HG02885 (cell line): ENCODE measurements at regions not wholly inside any gene's neighbourhood (a gene's known extent, or its start where the extent isn't known, plus 50 kb on each side); places are given as distances from the start of the nearest gene placed in this dataset.
"Not testable (repeated sequence)": the region's sequence is repeated elsewhere in the genome, so short reads cannot be mapped to it uniquely, and the experiment has no call there.

Experiments used
- ATAC-seq: cut with Tn5 transposase; IDR thresholded peaks from one replicate; pipeline ENCODE4 v1.9.1; 2021; ENCODE audit warnings: mild to moderate bottlenecking; ENCODE audit not compliant: unreplicated experiment, poor library complexity

DNA sequence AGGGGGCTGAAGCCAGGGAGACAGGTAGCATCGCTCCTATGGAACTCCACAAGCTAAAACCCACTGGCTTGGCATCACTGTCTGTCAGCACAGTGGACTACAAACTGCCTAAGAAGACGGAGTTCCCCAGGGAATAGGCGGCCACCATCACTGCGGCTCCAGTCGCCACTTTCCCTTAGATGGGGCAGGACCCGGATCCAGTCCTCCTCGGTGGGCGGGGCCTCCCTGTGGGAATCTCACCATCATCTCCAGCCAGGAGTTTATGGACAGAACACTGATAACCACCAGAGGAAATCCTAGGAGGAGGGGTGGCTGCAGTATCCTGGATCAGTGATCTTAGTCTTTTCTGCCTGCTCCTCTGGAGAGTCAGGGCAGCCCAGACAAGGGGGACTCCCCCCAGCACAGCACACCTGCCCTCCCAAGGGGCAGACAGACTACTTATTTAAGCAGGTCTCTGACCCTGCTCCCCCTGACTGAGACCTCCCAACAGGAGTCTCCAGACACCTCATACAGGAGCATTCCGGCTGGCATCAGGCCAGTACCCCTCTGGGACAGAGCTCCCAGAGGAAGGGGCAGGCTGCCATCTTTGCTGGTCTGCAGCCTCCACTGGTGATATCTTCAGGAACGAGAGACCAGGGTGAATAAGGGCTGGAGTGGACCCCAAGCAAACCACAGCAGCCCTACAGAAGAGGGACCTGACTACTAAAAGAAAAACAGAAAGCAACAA lies 435.6 kb upstream of the RASGRP1 start:
- ATAC-seq, result no peak

DNA sequence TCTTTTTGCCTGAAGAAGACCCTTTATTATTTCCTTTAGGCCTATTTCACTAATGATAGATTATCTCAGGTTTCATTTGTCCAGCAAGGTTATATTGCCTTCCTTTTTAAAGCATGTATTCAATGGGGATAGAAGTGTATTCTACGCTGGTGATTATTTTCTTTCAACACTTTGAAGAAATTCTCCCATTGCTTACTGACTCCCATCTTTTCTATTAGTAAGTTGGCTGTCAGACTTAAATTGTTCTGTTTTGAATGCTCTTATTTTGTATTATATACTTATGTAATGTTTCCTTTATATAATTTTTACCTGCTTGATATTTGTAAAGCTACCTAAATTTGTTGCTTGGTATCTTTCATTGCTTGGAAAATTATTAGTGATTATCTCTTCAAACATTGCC lies 445.1 kb upstream of the RASGRP1 start:
- no peak for ATAC-seq

DNA sequence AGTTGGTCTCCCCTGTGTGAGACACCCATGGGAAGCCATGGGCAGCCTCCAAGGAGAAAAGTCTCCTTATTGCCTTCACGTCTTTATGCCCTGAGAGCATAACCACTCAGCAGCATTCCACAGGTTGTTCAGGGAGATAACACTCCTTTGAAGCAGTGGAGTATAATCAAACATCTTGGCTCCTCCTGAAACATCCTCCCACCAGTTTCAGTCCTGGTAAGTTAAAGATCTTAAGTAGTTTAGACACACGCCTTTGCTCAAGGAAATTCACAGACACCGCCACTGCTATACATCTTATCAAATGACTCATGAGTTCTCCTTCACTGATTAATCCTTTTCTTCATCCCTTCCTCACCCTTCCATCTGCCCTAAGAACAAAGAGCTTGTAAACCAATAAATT lies 446.5 kb upstream of the RASGRP1 start:
- ATAC-seq, result not testable (repeated sequence)

DNA sequence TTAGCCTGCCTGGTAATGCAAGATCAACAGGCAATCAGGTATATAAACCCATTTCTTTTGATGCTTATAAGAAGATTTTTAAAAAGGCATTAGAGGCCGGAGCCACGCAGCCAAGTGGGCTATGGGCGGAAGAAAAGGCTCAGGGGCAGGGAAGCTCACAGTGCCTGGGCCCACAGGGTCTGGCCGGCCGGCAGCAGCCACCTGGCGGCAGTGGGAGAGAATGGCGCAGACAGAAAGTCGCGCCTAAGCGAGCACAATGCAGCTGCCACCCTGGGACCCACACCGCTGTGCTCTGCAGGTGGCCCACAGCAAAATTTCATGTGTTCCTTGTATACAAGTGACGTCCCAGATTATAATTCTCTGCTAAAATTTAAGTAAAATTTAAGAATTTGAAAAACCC lies 448.6 kb upstream of the RASGRP1 start:
- no peak for ATAC-seq

DNA sequence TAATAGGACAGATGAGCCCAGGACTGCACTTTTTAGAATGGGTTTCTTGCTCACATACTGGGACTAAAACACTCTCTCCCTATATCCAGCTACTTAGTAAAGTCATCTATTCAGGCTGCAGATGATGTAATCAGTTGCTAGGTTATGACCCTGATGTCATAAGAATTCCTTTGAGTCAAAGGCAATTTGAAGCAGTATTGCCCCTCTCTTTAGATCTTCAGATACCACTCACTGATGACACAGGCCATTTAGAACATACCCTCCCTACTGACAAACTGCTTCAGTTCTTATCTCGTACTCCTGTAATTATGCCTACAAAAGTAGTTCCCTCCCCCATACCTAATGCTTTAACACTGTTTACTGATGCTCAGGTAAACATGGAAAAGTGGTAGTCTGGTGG lies 450.1 kb upstream of the RASGRP1 start:
- no peak for ATAC-seq

DNA sequence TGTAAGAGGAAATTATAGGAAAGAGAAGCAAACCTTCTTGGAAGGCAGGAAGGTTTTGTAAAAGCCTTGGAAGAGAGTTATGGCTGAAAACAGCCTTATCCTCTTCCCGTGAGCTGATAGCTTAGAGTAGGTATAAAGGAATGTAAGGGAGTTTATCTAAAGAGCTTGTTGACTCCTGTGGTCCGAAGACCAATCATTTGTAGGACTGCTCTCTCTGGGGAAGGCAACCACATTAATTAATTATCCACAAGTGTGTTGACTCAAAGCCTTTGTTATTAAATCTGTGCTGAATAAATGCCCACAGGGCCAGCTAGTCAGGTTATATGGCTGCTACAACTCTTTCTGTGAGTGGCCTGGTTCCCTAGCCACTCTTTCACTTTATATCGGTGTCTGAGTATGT lies 452.1 kb upstream of the RASGRP1 start:
- ATAC-seq, result no peak

DNA sequence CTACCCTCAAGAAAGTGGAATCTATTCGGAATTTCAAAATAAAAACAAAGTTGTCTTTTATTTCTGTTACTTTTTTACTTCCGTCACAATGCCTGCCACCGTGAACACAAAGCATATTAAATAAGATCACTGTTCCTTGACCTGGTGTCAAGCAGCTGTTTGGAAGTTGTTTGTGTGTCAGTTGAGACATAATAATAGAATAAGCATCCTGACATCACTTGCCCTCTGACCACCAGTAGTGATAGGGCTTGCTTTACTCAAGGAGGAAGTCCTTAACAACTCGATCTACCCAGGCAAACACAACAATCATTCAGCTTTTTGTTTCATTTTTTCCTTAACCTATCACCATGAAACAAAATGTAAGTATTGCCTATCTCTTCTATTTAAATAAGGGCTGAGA lies 454.4 kb upstream of the RASGRP1 start:
- ATAC-seq, result no peak

DNA sequence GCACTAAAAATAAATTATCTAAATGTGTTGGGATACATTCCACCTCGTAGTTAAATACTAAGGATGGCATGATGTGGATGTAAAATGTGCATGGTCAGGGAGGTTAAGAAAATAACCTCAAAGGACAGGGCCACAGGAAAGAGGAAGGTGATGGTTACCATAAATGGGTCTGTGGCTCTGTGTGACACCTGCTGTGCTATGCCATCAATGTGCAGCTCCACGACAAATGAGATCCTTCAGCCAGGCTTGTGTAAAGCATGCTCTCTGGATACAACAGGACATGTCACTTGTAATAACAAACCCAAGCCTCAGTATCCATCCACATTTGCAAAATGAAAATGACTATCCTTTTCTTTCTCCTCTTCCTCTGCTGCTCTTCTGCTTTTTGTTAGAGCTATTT lies 456.7 kb upstream of the RASGRP1 start:
- ATAC-seq, result no peak

DNA sequence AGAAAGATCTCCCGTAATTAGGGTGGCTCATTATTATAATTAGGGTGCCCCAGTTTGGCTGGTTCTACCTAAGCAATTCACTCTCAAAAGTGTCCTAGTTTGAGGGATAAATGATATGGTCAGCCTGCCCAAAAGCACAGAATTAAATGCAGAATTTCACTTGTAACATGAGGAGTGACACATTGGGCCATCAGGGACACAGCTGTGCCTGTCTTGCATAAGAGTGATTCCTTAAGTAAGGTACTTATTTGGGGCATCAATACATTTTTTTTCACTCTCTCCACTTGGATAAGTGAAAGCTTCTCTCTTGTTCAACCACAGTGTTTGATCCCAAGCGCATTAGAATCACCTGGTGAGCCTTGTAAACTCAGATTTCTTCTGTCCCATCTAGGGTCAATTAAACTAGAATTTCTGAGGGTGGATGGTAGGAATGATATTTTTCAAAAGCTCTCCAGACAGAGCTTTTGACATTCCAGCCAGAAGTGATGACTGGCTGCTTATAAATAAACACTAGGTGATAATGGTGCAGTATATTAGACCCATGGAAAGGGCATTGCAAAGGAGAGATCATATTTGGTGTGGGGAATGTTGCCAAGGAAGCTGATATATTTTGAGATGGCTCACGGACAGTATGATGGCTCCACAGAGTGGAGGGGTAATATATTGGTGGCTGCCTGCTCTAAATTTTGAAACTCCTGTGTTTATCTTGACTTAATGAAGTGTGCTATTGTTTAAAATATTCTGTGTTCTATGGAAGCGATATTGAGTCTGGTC lies 458.1 kb upstream of the RASGRP1 start:
- no peak for ATAC-seq

DNA sequence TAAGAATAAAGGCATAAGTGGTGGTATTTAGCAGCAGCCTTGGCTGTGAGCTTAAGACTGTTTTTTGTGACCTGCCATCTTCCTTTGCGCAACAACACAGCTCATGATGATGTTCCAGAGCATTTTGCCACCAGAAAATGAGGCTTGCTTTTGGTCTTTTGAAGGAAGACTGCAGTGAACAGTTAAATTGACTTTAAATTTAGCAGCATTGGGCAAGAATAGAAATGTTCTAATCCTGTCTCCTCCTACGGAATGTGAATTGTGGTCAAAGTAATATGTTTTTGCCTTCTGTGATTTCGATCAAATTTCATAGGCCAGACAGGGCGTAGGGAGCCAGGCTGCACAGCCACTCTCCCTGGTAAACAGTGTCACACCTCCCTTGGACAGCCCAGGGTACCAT lies 460.7 kb upstream of the RASGRP1 start:
- ATAC-seq, result no peak

DNA sequence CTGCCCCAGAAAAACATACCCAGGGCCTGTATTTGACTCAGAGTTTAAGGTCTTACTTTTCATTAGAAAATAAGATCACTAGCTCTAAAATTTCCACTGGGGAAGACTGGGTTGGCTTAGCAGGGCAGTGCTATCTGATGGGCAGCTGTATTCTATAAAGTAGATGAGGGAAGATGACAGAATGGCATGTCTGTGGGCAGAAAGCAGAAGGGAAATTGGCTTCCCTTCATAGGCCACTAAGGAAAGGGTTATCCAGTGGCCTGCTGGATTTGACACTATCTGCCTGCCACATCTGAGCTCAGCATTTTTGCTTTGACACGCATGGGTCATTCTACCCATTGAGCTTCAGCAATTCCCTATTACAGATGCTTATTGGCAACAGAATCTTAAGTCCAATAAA lies 461.3 kb upstream of the RASGRP1 start:
- ATAC-seq, result no peak

DNA sequence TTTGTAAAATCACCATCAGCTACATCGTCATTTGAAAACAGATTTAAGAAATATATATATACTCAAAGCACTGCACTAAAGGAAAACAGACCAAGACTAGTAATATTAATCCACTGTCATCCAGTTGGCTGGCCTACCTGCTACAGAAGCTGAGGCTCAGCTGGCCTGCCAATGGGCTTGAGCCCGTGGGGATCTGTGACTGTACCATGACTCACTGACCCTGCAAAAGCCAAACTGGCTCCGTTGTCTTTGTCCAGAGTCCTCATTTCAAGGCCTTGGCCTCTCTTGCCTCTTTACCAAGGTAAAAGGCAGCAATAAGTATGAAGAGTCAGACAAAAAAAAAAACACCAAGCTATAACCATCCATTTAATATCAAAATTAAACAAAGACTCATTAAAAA lies 463.5 kb upstream of the RASGRP1 start:
- ATAC-seq, result no peak

DNA sequence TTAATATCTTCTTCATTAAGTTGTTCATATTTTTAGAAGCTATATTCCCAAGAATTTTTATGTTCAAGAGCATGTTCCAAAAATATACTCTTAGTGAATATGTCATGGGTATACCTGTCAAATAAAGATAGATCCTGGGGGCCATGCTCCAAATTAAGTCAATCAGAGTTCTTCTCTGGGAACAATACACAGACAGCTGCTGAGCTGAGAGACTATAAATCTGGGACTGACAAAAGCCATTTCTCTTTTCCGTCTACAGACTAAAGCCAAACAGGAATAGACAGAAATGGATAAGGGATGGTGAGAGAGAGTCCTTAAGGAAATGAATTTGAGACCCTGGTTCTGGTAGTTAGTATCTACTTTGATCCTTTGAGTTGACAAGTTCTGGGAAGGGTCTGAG lies 465.1 kb upstream of the RASGRP1 start:
- no peak for ATAC-seq

DNA sequence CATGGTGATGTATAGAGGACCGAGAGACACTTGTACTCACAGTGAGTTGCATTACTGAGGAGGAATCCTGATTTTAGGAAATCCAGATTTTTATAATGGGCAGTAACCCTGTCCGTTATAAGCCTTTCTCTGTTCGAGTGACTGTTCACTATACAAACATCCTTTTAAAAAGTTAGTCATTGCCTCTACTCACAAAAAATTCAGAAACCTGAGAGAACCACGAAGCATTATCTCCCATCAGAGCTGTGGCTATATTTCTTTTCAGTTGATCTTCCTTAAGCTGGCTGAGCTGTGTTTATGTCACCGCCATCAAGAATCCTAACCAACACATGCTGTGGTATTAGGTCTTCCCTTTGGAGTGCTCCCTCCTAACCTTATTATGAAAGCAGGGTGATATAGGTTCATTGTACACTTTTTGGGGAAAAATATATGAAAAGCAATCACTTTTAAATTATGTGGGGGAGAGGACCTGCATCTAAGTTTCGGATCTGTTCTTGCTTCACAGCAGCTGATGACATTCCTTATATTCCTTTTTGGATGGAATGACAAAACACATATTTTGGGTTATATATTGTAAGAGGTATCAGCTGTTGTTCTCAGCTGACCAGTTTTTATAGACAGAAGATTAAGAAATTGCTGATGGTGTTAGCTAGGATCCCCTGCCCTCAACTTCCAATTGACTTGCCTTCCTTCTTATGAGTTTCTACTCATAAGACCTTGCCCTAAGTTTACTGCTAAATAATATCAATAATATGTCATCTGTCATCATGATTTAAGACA lies 465.9 kb upstream of the RASGRP1 start:
- no peak for ATAC-seq

DNA sequence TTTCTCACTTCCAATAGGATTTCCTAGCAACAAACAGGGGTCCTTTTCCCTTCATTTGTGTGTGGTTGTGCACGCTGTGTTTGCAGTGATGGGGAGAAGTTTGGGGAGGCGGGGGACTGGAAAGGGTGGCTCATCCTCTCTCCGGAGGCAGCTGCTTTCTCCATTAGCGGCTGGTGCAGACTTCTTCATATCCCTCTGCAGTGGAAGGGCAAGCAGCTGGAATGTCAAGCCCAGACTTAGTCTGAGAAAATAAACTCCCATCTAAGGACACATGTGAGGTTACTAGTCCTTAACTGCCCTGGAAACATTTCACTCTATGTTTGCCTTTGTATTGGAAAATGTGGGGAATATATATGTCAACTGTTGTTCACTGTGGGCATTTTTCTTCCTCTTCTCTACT lies 467.0 kb upstream of the RASGRP1 start:
- ATAC-seq, result no peak

DNA sequence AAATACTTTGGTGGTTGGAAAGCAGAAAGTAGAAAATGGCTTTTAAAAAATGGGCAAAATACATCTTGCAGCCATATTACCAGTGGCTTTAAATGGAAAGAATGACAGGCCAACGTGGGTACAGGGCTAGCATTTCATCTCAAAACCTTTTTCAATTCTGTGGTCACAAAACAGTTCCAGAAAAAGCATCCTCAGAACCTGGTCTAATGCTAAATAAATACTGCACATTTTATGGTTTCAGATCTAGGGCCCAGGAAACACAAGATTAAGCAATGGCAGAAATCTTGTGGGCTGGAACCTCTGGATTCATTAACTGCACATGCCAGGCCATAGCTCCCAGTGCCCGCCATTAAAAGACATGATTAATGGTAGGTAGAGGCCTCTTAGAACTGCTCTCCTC lies 470.2 kb upstream of the RASGRP1 start:
- no peak for ATAC-seq

DNA sequence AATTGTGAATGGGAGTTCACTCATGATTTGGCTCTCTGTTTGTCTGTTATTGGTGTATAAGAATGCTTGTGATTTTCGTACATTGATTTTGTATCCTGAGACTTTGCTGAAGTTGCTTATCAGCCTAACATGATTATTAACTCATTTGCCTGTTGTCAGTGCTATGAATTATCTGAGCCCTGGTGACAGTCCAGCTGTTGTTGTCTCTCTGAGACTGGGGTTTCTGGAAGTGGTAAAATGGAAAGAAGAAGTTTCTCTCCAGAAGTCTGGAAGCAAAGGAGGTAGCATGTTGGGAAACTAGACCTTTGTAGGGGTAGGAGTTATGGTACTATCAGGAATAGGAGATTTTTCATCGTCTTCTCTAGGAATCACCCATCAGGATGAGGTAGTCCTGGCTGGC lies 473.0 kb upstream of the RASGRP1 start:
- not testable (repeated sequence) for ATAC-seq

DNA sequence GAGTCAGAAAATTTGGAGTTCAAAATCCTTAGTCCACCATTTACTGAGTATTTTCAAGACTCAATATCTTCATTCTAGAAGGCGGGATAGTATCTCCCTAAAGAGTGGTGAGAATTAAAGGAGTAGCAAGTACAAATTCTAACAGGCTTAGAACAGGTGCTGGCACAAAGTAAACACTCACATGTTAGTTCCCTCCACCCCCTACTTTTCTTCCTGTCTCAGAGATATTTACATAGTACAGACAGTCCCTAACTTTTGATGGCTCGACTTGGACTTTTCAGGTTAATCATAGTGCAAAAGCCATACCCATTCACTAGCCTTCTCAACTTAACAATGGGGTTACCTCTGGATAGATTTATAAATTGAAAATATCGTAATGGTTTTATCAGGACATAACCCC lies 476.2 kb upstream of the RASGRP1 start:
- no peak for ATAC-seq

DNA sequence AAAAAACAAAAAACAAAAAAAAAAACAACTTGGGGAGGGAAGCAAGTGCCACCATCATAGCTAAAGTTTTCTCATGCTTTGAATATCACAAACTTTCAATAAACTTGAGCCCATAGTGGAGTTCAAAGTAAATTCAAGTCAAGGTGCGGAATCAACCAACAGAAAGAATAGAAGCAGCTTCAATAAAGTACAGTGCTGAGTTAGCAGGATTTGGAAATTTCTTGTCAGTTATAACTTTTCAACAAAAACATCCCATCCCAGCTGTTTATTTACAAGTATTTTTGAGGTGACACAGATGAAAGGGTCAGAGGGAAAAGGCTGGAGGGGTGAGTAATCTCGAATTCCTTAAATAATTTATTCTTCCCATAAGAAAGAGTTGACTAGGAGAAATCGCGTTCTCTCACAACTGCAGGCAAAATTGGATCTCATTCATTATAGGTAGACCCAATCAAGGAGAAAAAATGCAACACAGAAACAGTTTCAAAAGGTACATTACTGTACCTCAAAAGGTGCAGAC lies 477.4 kb upstream of the RASGRP1 start:
- ATAC-seq, result no peak

DNA sequence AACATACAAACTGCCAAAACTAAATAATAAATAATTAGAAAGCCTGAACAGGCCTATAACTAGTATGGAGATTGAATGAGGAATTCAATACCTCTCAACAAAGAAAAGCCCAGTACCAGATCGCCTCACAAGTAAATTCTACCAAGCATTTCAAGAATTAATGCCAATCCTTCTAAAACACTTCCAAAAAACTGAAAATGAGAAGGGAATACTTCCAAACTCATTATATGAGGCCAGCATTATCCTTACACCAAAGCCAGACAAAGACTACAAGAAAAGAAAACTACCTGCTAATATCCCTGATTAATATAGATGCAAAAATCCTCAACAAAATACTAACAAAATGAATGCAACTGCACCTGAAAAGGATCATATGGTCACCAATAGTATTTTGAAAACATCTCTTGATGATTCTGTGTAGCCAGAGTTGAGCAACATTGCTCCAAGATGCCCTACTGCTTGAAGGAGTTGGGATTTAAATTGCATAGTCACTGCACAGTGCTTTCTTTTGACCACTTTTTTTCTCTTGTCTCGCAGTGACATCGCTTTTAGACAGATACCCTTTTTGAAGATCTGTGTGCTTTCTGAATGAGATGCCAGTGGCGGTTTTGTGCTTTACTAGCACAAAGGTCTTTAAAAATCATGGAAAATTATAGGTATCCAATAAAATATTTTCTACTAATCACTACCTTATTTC lies 487.2 kb upstream of the RASGRP1 start:
- ATAC-seq, result no peak

DNA sequence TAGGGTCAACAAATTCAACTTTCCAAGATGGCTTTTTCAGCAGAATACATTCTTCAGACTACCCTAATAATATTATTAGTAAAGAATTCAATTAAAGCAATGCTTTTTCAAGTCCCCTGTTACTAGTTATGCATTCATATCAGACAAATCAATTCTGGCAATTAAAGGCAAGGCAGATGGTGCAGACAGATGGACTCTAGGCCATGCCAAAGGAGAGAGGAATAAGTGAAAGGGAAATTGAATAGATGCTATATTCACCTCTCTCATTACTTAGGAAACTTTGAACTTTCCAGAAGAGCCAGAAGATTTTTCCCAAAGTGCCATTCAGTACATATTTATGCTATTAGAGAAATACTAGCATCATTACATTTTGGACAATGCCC lies 487.7 kb upstream of the RASGRP1 start:
- ATAC-seq, result no peak
